ENCODE measurements at regions not wholly inside any gene's neighbourhood (a gene's known extent, or its start where the extent isn't known, plus 50 kb on each side); places are given as distances from the start of the nearest gene placed in this dataset.
"Not testable (repeated sequence)": the region's sequence is repeated elsewhere in the genome, so short reads cannot be mapped to it uniquely, and the experiment has no call there.

DNA sequence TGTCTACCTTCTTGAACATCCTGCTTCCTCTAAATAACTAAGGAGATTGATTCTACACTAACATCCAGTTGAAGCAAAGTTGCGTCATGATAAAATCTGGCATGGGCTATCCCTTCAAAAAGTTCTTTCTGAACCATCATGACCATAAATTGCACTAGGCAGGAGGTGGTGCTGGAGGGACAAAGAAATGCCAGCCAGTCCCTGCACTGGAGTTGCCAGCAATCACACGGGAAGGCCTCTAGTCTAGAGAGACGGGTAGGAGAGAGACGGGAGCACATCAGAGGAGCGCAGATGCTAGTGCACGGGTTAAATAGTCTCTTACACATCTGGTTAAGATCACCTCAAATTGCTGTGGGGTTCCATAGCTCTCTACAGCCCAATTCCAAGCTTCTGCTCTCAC, 111.2 kb upstream of the PLGLB2 start:
- not testable (repeated sequence) for TF ChIP-seq REST (tag by site-specific recombination; IDR thresholded peaks at IDR 0.05); ZNF530 (tag by site-specific recombination; IDR thresholded peaks at IDR 0.05; ENCODE audit: low read depth); ZNF629 (tag by site-specific recombination; IDR thresholded peaks at IDR 0.05); KLF16 (tag by site-specific recombination; IDR thresholded peaks at IDR 0.05); ZNF37A (tag by site-specific recombination; IDR thresholded peaks at IDR 0.05)
- TF ChIP-seq, protein P1, sequence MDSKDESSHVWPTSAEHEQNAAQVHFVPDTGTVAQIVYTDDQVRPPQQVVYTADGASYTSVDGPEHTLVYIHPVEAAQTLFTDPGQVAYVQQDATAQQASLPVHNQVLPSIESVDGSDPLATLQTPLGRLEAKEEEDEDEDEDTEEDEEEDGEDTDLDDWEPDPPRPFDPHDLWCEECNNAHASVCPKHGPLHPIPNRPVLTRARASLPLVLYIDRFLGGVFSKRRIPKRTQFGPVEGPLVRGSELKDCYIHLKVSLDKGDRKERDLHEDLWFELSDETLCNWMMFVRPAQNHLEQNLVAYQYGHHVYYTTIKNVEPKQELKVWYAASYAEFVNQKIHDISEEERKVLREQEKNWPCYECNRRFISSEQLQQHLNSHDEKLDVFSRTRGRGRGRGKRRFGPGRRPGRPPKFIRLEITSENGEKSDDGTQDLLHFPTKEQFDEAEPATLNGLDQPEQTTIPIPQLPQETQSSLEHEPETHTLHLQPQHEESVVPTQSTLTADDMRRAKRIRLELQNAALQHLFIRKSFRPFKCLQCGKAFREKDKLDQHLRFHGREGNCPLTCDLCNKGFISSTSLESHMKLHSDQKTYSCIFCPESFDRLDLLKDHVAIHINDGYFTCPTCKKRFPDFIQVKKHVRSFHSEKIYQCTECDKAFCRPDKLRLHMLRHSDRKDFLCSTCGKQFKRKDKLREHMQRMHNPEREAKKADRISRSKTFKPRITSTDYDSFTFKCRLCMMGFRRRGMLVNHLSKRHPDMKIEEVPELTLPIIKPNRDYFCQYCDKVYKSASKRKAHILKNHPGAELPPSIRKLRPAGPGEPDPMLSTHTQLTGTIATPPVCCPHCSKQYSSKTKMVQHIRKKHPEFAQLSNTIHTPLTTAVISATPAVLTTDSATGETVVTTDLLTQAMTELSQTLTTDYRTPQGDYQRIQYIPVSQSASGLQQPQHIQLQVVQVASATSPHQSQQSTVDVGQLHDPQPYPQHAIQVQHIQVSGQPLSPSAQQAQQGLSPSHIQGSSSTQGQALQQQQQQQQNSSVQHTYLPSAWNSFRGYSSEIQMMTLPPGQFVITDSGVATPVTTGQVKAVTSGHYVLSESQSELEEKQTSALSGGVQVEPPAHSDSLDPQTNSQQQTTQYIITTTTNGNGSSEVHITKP (tag by site-specific recombination; IDR thresholded peaks at IDR 0.05), result not testable (repeated sequence)
